ENCODE measurements at regions not wholly inside any gene's neighbourhood (a gene's known extent, or its start where the extent isn't known, plus 50 kb on each side); places are given as distances from the start of the nearest gene placed in this dataset.

GRCh38 chr1:4317207-4317606 is 337.2 kb upstream of the AJAP1 start:
- no peak for TF ChIP-seq POLR2A (IDR thresholded peaks at IDR 0.05)
- TF ChIP-seq CTCF (IDR thresholded peaks at IDR 0.05): no peak
